SH-SY5Y (cell line): ENCODE measurements at regions not wholly inside any gene's neighbourhood (a gene's known extent, or its start where the extent isn't known, plus 50 kb on each side); places are given as distances from the start of the nearest gene placed in this dataset.

Experiments
- GATA2 ChIP-seq: IDR thresholded peaks from 2 replicates; pipeline ENCODE4 v1.6.1; 2011; ENCODE audit warnings: mild to moderate bottlenecking, low read depth, low read length
- GATA3 ChIP-seq: IDR thresholded peaks from 2 replicates; pipeline ENCODE4 v1.6.1; 2011; ENCODE audit warnings: low read depth, mild to moderate bottlenecking, low read length, moderate library complexity

- TF ChIP-seq GATA3: no peak
- TF ChIP-seq GATA2: no peak
Observed at GRCh38 chr5:8381972-8382371, 513.0 kb downstream of the MTRR start.

- TF ChIP-seq GATA3 (no peak), GATA2 (no peak)
Observed at GRCh38 chr5:8382456-8382855, 513.5 kb downstream of the MTRR start.

DNA sequence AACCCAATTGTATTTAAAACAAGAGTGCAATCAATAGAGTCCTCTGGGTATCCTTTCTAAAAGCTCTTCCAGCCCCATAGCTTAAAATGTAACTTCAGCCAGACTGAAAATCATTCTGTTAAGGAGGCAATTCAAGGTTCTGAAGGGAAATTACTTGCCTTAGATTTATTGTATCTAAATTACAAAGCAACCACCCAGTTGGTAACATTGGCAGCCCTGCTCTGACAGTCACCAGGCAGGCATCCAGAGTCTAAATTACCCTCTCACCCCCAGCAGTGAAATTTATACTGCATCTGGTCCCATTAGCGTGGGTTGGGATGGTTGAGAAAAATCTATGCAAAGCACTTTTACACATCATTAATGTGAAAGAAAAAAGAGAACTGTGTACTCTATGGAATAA lies 514.7 kb downstream of the MTRR start:
- TF ChIP-seq GATA2 (no peak), GATA3 (no peak)

DNA sequence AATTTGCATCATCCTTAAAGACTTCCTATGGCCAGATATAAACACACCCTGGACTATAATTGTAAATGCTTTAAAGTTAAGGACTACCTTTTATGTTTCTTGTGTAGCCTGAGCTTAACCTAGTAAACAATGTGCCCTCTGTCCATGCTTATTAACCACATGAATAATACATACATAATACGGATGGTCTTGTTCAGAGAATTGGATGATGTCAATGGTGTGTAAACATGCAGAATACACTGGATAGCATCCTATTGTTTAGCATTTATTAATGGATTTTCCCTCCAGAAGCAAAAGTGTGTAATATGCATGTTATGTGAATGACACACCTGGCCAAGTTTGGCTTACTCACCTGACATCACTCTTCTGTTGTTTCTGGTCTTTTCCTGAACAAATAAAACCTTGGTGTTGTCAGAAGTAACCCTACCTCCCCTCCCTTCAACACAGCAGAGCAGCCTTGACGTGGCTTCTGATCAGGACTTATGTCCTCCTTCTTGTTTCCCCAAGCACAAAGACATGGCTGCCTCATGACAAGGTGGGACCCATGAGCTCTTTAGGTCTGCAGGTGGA lies 517.9 kb downstream of the MTRR start:
- TF ChIP-seq GATA2 (no peak), GATA3 (no peak)

DNA sequence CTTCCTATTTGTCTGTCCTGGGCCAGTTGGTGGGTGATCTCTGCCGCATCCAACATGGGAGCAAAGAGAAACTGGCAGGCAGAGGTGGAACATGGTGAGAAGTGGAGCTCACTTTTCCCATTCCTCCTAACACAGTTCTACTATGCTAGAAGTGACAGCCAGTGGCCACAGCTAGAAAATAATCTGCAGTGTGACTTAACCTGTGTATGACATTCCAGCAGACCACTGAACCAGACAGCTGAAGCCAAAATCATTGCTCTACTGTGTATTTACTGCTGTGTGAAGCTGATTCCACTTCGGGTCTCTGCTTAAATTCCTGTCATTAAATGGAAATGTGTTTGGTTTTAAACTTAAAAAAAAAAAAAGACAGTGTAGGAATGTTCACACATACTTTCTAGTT lies 523.0 kb downstream of the MTRR start:
- TF ChIP-seq GATA3 (no peak), GATA2 (no peak)

DNA sequence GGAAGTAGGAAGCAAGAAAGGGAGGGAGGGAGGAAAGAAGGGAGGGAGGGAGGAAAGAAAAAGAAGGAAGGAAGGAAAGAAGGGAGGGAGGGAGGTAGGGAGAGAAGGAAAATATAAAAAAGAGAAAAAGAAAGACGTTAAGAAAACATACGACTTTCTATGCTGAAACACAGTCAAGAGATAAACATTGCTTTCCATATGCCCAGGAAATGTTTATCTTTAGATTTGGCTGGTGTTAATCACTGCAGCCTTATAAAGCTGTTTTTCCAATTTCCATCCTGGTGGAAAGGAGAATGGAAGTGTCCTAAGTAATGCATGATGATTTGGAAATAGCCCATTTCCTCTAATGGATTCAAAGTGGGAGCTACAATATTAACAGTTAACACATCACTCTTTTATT lies 524.3 kb downstream of the MTRR start:
- TF ChIP-seq GATA3 (no peak), GATA2 (no peak)

- no peak for TF ChIP-seq GATA2
- TF ChIP-seq GATA3: no peak
Observed at GRCh38 chr5:8394965-8395364, 526.0 kb downstream of the MTRR start.

GRCh38 chr5:8396246-8396645 lies 527.3 kb downstream of the MTRR start:
- TF ChIP-seq GATA2: no peak
- no peak for TF ChIP-seq GATA3

DNA sequence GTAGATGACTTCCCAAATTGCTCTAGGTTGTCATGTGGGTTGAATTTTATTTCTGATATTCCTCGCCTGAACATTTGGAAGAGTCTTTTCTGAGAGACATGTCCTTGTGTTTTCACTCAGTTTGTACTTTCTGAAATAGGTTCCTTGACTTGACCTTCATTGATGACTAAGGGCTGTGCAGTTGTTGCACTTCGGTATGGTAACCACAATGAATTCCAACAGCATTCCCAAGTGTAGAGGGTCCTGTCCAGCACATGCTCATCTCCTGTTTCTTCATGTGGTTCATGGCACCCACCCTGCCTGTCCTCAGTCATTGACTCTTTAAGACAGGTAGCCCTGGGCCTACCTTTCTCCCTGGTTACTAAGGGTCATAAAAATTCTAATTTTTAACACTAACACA lies 527.8 kb downstream of the MTRR start:
- TF ChIP-seq GATA2 (no peak), GATA3 (no peak)

- no peak for TF ChIP-seq GATA3
- TF ChIP-seq GATA2: no peak
Observed at GRCh38 chr5:8399471-8399870, 530.5 kb downstream of the MTRR start.

DNA sequence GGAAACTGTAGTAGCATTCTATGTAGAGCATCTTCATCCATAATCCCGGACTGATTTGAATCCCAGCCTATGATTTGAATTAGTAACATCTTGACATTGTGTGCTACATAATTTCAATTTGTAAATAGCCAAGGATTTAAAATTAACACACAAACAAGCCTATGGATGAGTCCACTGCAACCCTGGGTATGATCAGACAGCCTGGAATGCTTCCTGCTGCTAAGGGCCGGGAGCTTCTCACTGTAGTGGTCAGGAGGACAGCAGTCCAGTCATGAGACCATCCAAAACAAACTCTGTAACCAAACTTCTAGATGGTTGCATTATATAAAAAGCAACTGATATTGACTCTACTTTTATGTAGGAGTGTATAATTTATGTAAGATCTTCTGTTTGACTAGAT lies 539.3 kb downstream of the MTRR start:
- TF ChIP-seq GATA3 (no peak), GATA2 (no peak)

DNA sequence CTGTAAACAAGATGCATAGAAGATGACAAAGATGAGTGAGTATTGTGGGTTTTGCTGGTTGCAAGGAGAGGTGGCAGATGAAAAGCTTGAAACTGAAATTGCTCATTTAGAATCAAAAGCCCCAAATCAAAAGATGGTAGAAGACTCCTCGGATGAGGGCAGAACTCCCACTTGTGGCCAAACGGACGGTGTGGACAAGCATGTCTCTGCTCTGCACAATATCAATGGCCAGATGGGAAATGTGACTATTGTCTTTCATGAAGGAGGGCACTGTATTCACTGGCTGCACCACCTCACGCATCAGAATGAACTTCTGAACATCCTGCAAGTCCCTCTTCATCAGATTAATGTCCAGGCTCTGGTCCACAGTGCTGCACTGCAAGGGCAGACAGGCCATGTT lies 541.7 kb downstream of the MTRR start:
- TF ChIP-seq GATA3: no peak
- no peak for TF ChIP-seq GATA2

- TF ChIP-seq GATA2 (no peak), GATA3 (no peak)
Observed at GRCh38 chr5:8413975-8414374, 545.0 kb downstream of the MTRR start.

DNA sequence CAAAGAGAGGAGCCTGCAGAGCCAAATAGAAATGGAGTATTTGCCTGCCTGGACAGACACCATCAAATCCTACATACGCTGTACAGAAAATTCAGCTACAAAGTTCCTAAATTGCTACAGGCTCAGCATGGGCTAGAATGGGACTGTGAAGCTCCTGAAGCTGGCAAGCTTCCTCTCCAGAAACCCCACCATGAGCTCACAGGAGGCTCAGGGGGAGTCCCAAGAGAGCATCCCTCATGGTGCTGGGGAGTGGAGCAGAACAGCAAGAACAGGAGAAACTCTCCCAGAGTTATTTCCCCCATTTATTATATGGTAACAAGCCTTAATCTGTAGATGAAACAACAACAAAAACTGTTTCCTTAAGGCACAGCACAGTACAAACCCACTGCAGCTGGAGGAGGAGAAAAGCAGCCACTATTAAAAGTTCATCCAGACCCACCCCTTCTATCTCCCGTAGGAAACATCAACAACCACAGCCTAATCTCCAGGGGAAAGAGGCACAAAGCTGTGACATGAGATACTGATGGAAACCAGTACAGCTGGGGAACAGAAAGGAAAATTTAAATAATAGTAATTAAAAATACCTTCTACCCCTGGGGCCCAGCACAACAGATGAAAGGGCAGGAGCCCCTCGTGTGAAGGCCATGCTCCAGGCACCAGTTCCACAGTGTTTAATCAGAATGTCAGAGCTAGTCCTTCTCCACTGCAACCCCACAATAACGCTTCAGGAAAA lies 548.5 kb downstream of the MTRR start:
- TF ChIP-seq GATA3: no peak
- TF ChIP-seq GATA2: no peak

GRCh38 chr5:8418049-8418426 lies 549.1 kb downstream of the MTRR start:
- TF ChIP-seq GATA3 (no peak), GATA2 (no peak)
